ENCODE measurements at regions not wholly inside any gene's neighbourhood (a gene's known extent, or its start where the extent isn't known, plus 50 kb on each side); places are given as distances from the start of the nearest gene placed in this dataset.

GRCh38 chrX:16290997-16291396 lies 123.7 kb downstream of the MAGEB17 start:
- no peak for TF ChIP-seq CTCF (conservative IDR thresholded peaks at IDR 0.05; ENCODE audit: low read depth, low read length)
- no peak for TF ChIP-seq EZH2 (IDR thresholded peaks at IDR 0.05; ENCODE audit: borderline replicate concordance, low read depth, low read length, poor library complexity, severe bottlenecking)

All from A673 (cell line).